Omental fat pad (tissue), 3 donors: ENCODE measurements at regions not wholly inside any gene's neighbourhood (a gene's known extent, or its start where the extent isn't known, plus 50 kb on each side); places are given as distances from the start of the nearest gene placed in this dataset.

Experiments used
- ATAC-seq: fragments of 150-250 bp; one replicate; pipeline ENCODE4 v1.9.1; 2016; ENCODE audit warnings: mild to moderate bottlenecking, moderate library complexity; ENCODE audit not compliant: low FRiP score
- DNase-seq: peaks from one replicate; pipeline ENCODE4 v3.0.0-alpha.2; 2019; ENCODE audit warnings: low spot score
- TF ChIP-seq, protein P1 (sequence below), 3 donors: fragments of 450-650 bp; IDR thresholded peaks; one replicate each; pipeline ENCODE4 v1.5.1; 2016 to 2017; ENCODE audit warnings: antibody characterized with exemption in 3 of 3, mild to moderate bottlenecking in 3 of 3, moderate library complexity in 2 of 3

DNA sequence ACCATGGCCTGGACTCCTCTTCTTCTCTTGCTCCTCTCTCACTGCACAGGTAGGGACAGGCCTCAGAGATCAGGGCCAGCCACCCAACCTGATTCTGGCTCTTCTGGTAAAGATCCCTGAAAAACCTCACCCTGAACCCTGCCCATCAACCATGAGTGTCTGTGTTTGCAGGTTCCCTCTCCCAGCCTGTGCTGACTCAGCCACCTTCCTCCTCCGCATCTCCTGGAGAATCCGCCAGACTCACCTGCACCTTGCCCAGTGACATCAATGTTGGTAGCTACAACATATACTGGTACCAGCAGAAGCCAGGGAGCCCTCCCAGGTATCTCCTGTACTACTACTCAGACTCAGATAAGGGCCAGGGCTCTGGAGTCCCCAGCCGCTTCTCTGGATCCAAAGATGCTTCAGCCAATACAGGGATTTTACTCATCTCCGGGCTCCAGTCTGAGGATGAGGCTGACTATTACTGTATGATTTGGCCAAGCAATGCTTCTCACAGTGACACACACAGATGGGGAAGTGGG, 80.9 kb downstream of the ZNF280B start:
- DNase-seq (no peak), ATAC-seq (no peak)
- TF ChIP-seq, protein P1, sequence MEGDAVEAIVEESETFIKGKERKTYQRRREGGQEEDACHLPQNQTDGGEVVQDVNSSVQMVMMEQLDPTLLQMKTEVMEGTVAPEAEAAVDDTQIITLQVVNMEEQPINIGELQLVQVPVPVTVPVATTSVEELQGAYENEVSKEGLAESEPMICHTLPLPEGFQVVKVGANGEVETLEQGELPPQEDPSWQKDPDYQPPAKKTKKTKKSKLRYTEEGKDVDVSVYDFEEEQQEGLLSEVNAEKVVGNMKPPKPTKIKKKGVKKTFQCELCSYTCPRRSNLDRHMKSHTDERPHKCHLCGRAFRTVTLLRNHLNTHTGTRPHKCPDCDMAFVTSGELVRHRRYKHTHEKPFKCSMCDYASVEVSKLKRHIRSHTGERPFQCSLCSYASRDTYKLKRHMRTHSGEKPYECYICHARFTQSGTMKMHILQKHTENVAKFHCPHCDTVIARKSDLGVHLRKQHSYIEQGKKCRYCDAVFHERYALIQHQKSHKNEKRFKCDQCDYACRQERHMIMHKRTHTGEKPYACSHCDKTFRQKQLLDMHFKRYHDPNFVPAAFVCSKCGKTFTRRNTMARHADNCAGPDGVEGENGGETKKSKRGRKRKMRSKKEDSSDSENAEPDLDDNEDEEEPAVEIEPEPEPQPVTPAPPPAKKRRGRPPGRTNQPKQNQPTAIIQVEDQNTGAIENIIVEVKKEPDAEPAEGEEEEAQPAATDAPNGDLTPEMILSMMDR (IDR thresholded peaks at IDR 0.05): no peak

DNA sequence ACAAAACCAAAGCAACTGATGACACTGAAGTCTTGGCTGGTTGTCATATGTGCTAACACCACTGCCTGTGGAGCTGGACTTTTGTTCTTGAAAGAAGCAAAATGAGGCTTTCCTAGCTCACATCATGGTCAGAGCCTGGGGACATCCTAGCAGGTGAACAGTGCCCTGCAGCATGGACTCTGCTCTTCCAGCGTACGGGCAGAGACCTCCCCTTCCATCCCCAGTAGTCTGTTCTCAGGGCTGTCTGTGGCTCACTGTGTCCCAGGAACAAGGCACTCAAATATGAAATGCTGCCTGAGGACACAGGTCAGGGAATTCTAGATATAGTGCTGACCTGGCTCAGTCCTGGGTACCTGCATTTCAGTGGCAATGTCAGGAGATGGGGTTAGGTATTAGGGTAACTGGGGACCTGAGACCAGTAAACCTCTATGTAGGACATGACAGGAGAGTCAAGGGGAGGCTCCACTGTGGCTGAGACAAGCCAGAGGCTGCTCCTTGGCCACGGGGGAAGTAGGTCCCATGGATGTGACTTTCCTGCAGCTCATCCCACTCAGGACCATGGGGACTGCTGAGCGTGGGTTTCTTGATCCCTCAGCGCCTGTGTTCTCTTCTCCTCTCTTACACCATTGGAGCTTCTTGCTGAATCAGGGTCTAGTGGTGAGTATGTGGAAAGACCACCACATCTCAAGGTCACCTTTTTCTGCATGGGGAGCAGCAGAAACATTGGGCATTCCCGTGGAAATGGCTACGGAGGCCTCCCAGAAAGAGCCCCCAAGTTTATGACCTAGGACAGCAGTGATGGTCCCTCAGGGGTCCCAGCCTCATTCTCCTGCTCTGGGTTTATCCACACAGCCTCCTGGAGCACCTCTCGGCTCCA, 80.1 kb downstream of the ZNF280B start:
- ATAC-seq (no peak), DNase-seq (no peak)
- TF ChIP-seq, protein P1 (IDR thresholded peaks at IDR 0.05): no peak

DNA sequence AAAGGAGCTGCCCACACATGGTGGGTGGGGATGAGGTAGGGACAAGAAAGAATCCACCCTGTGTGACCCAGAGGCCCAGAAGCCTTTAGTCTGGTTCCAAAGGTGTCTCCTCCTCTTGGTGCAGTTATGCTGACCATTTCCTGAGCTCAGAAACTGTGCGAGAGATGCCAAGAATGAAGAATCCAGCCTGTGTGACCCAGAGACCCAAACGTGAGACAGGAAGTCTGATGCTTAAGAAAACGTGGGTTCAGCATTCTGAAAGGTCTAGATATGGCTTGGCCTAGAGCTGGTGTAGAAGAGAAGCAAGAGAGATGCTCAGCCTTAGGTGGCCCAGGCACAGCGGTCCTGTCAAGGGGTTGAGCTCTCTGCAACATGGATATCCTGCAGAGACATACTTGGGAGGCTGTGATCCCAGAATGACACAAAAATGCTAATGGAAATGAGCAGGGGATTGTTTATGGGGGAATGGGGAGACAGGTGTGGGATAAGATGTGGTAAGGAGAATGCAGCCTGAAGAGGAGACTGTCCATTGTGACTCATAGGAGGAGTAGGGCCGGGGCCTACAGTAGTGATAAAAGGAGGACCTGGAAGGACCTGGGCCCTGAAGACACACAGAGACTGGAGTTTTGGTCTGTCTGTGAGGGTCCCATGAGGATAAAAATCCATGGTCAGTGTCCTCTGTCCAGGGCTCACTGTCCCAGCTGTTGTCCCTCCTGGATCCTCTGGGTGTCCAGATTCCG, 79.0 kb downstream of the ZNF280B start:
- ATAC-seq (no peak), DNase-seq (no peak)
- TF ChIP-seq, protein P1 (IDR thresholded peaks at IDR 0.05): no peak

DNA sequence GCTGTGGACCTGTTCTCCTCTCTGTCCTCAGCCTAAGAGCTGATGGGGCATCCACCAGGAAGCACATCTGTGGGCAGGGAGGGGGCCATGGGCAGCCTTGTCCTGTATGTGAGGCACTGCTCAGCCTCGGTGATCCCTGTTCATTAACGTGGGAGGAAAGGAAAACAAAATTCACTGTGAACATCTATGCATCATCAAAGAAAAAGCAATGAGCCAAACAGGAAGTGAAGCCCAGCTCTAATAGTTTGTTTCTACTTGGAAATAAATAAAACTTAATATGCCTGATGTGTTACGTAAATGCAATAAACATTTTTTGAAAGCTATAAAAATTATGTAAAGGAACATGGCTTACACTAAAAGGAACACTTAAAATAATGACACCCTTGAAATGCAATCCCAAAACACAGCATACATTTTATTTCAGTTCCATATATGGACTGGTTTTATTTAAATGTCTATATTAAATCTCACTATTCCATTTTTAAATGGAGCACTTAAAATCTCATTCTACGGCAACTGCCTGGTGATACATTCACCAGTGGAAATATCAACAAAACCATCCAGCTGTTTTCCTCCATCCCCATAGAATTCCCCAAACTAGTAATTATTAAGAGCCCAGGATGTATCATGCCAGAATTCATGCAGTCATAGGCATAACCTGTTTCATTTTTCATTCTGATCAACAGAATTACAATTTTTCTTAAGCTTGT, 78.3 kb downstream of the ZNF280B start:
- DNase-seq: no peak
- TF ChIP-seq, protein P1 (IDR thresholded peaks at IDR 0.05): no peak

DNA sequence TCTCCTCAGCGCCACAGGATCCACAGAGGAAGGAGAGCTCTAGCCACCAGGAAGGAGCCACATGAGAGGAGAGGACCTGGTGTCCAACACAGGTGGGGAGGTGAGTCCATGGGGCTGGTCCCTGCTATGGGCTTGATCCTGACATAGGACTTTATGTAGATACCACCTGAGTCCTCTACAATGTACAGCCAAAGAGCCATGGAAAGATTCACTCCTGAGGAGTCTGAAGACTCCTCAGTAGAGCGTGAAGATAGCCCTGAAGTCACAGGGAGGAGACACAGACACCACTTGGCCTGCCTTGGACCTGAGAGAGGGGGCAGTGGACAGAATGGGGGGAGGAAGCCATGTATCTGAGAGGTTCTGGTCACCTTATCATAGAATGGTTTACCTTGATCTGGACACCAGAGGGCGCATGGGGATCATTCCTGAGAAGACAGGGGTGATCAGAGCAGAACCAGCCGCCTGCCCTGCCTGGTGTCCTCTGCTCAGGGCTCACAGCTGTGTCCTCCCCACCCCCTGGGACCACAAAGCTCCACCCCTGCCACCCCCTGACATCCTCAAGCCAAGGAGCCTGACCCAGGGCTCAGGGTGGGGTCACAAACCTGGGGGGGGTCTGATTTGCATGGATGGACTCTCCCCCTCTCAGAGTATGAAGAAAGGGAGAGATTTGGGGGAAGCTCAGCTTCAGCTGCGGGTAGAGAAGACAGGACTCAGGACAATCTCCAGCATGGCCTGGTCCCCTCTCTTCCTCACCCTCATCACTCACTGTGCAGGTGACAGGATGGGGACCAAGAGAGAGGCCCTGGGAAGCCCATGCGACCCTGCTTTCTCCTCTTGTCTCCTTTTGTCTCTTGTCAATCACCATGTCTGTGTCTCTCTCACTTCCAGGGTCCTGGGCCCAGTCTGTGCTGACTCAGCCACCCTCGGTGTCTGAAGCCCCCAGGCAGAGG, 77.0 kb downstream of the ZNF280B start:
- DNase-seq (no peak), ATAC-seq (no peak)
- TF ChIP-seq, protein P1 (IDR thresholded peaks at IDR 0.05): no peak

More for the DNA sequence above, 78.3 kb downstream of the ZNF280B start:
- no peak for ATAC-seq

DNA sequence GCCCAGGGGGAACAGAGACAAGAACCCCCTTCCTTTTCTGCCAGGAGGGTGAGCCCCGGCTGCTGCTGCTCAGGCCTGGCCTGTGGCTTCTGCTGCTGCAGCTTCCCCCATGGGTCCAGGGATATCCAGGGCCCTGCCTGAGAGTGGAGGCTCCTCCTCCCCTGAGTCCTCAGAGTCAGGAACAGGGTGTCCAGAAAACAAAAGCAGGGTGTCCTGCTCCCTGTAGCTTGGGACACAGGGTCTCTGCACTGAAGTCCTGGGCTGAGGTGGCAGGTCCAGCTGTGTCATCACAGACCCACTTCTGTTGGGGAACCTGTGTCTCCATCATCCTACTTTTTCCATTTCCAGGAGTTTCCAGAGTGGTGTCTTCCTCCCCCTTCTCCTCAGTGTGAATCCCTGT, 76.1 kb downstream of the ZNF280B start:
- ATAC-seq (no peak), DNase-seq (no peak)
- TF ChIP-seq, protein P1 (IDR thresholded peaks at IDR 0.05): no peak
